A673 (cell line): ENCODE measurements at regions not wholly inside any gene's neighbourhood (a gene's known extent, or its start where the extent isn't known, plus 50 kb on each side); places are given as distances from the start of the nearest gene placed in this dataset.

Experiments used
- CTCF ChIP-seq: fragments of 300-800, 200-600 bp; sonication (generic); conservative IDR thresholded peaks from 2 replicates; pipeline ENCODE4 v1.5.1; 2017; ENCODE audit warnings: low read depth, mild to moderate bottlenecking, antibody characterized with exemption, low read length, moderate library complexity, mixed read lengths
- EZH2 ChIP-seq: fragments of 200-600 bp; sonication (generic); IDR thresholded peaks from 2 replicates; pipeline ENCODE4 v1.6.1; 2017; ENCODE audit warnings: borderline replicate concordance, low read depth, mild to moderate bottlenecking, mixed read lengths, antibody characterized with exemption, low read length; ENCODE audit not compliant: poor library complexity, severe bottlenecking

GRCh38 chr10:109070492-109070891 is 852.8 kb downstream of the XPNPEP1 start:
- no peak for TF ChIP-seq CTCF
- no peak for TF ChIP-seq EZH2
